GM12878 (cell line): ENCODE measurements at regions not wholly inside any gene's neighbourhood (a gene's known extent, or its start where the extent isn't known, plus 50 kb on each side); places are given as distances from the start of the nearest gene placed in this dataset.

Experiments
- ATAC-seq: fragments of 200-7000 bp; cut with Tn5 transposase; 3 replicates; pipeline ENCODE4 v1.9.1; 2020; ENCODE audit warnings: mild to moderate bottlenecking, moderate library complexity
- BruUV-seq: library from RNA; stranded (reverse); fragments of 400-500 nt; replicated peaks from 2 replicates; lab custom pipeline; 2021; lab: Mats Ljungman, UMichigan
- CTCF ChIA-PET: fragments of 300-600 bp; sonication (Branson Sonifier 250); formaldehyde crosslinking; extraction: SDS; loops from one replicate; lab custom pipeline; 2021; ENCODE audit warnings: inconsistent platforms; lab: Yijun Ruan, JAX
- POLR2A ChIA-PET: fragments of 350-600 bp; formaldehyde crosslinking; extraction: SDS; loops from one replicate; lab custom pipeline; 2021; ENCODE audit warnings: inconsistent platforms; lab: Charles Lee
- RAD21 ChIA-PET: fragments of 300-600 bp; sonication (Branson Sonifier 250); formaldehyde crosslinking; loops from one replicate; lab custom pipeline; 2023; ENCODE audit warnings: antibody characterized with exemption; ENCODE audit not compliant: unreplicated experiment; lab: Charles Lee
- SMC1A ChIA-PET: fragments of 300-600 bp; sonication (Branson Sonifier 250); formaldehyde crosslinking; loops from one replicate; lab custom pipeline; 2023; ENCODE audit not compliant: unreplicated experiment, uncharacterized antibody; lab: Charles Lee
- DNase-seq: peaks from one replicate; pipeline ENCODE4 v3.0.0-alpha.2; 2011; ENCODE audit warnings: low read depth, low spot score
- FAIRE-seq: peaks from 3 replicates; lab custom pipeline; 2011; peaks lifted over from hg19 to GRCh38; lab: Jason Lieb, UNC
- H2AFZ ChIP-seq: 2 replicates; pipeline ENCODE4 v1.6.0; 2011; ENCODE audit warnings: low read depth, low read length, control low read depth; ENCODE audit not compliant: control insufficient read depth
- H3K27ac ChIP-seq: 2 replicates; pipeline ENCODE4 v1.5.1; 2011; ENCODE audit warnings: control low read depth; ENCODE audit not compliant: control insufficient read depth, insufficient read depth
- H3K27me3 ChIP-seq, 2 experiments: replicated peaks in 1 of 2; 2 replicates each; pipeline versions ENCODE4 v1.6.0 to v1.6.1; 2011; ENCODE audit warnings: low read length in 1 of 2; ENCODE audit not compliant: control insufficient read depth in 2 of 2, insufficient read depth in 2 of 2
- H3K36me3 ChIP-seq, 2 experiments: 2 replicates each; pipeline ENCODE4 v1.5.1; 2011; ENCODE audit warnings: low read length in 1 of 2; ENCODE audit not compliant: control insufficient read depth in 2 of 2, insufficient read depth in 2 of 2
- H3K4me1 ChIP-seq: 2 replicates; pipeline ENCODE4 v1.6.1; 2011; ENCODE audit warnings: mild to moderate bottlenecking, low read length, moderate library complexity, mixed read lengths; ENCODE audit not compliant: control insufficient read depth, insufficient read depth
- H3K4me2 ChIP-seq: 2 replicates; pipeline ENCODE4 v1.6.0; 2011; ENCODE audit warnings: control low read depth; ENCODE audit not compliant: control insufficient read depth, insufficient read depth
- H3K4me3 ChIP-seq: fragments of 200-600 bp; sonication (generic); 2 replicates; pipeline ENCODE4 v1.5.1; 2016
- H3K79me2 ChIP-seq: 2 replicates; pipeline ENCODE4 v1.6.0; 2011; ENCODE audit warnings: low read length; ENCODE audit not compliant: control insufficient read depth, insufficient read depth
- H3K9ac ChIP-seq: 2 replicates; pipeline ENCODE4 v1.8.0; 2011; ENCODE audit warnings: low read length, control low read depth, mixed read lengths; ENCODE audit not compliant: control insufficient read depth, insufficient read depth
- H3K9me3 ChIP-seq: replicated peaks from 3 replicates; pipeline ENCODE4 v1.5.1; 2011; ENCODE audit warnings: mild to moderate bottlenecking, low read length; ENCODE audit not compliant: control insufficient read depth, insufficient read depth
- H4K20me1 ChIP-seq: 2 replicates; pipeline ENCODE4 v1.6.0; 2011; ENCODE audit not compliant: control insufficient read depth, insufficient read depth
- ATF3 ChIP-seq: IDR thresholded peaks from 2 replicates; pipeline ENCODE4 v1.6.1; 2011; ENCODE audit warnings: low read depth, mild to moderate bottlenecking, low read length, moderate library complexity, borderline replicate concordance; ENCODE audit errors: extremely low read depth
- BCL11A ChIP-seq: IDR thresholded peaks from 2 replicates; pipeline ENCODE4 v1.6.1; 2011; ENCODE audit warnings: low read depth, low read length
- PML ChIP-seq: IDR thresholded peaks from 2 replicates; pipeline ENCODE4 v1.6.1; 2012; ENCODE audit warnings: low read length, inconsistent platforms
- SMARCA5 ChIP-seq: fragments of 450-650 bp; IDR thresholded peaks from 2 replicates; pipeline ENCODE4 v1.6.1; 2017; ENCODE audit warnings: mild to moderate bottlenecking
- STAT1 ChIP-seq: fragments of 450-650 bp; conservative IDR thresholded peaks from 2 replicates; pipeline ENCODE4 v1.6.1; 2014; ENCODE audit warnings: antibody characterized with exemption, mild to moderate bottlenecking
- TCF12 ChIP-seq: IDR thresholded peaks from 2 replicates; pipeline ENCODE4 v1.6.1; 2011; ENCODE audit warnings: low read depth, mild to moderate bottlenecking, low read length
- YBX1 ChIP-seq: fragments of 450-650 bp; IDR thresholded peaks from 2 replicates; pipeline ENCODE4 v1.6.1; 2016; ENCODE audit warnings: antibody characterized with exemption
- ZNF274 ChIP-seq: IDR thresholded peaks from one replicate; pipeline ENCODE4 v1.8.0; 2011; ENCODE audit not compliant: insufficient read length, insufficient read depth
- ZNF622 ChIP-seq: fragments of 450-650 bp; IDR thresholded peaks from 2 replicates; pipeline ENCODE4 v1.6.1; 2017; ENCODE audit warnings: mild to moderate bottlenecking, inconsistent platforms
- ZNF687 ChIP-seq: fragments of 450-650 bp; IDR thresholded peaks from 2 replicates; pipeline ENCODE4 v1.6.1; 2017; ENCODE audit warnings: mild to moderate bottlenecking, moderate library complexity
- WGBS: methylation state at CpG from one replicate; pipeline ENCODE4 v1.1.6; 2016; ENCODE audit warnings: low lambda C conversion rate; ENCODE audit not compliant: insufficient replicate concordance, insufficient coverage; ENCODE audit errors: missing lambda C conversion rate; 5-methylcytosine and 5-hydroxymethylcytosine counted together
- in situ Hi-C: fragments of 300-500 bp; cut with MboI; formaldehyde crosslinking; loops from 9 replicates; pipeline ENCODE4 v1.14.3; 2018; ENCODE audit warnings: mixed read lengths
- intact Hi-C: fragments of 100-400 bp; cut with micrococcal nuclease; formaldehyde crosslinking; loops from one replicate; pipeline ENCODE4 v1.14.2; 2022; ENCODE audit not compliant: unreplicated experiment

- Histone ChIP-seq H4K20me1 (no peaks in the 10 kb centered on the region), H3K9me3 (no peaks in the 10 kb centered on the region), H2AFZ (no peak overlapping the region), H3K27me3 (no peaks in the 10 kb centered on the region; a peak in 1 of 4 replicates), H3K79me2 (no peaks in the 10 kb centered on the region), H3K4me2 (no peak overlapping the region), H3K4me3 (no peak overlapping the region), H3K9ac (no peak overlapping the region), H3K4me1 (no peaks in the 10 kb centered on the region), H3K36me3 (no peaks in the 10 kb centered on the region), H3K27ac (no peak overlapping the region)
- RAD21 ChIA-PET: no interaction called here
- TF ChIP-seq SMARCA5 (no peak), ATF3 (no peak)
- ATAC-seq: no peak
- BruUV-seq: no TSS peak
- SMC1A ChIA-PET: no interaction called here
- POLR2A ChIA-PET: no interaction called here
- WGBS: 0% methylated on average over 4 of the region's 4 CpGs
- intact Hi-C loops: no loop called here
- in situ Hi-C loops: no loop called here
- DNase-seq: no peak
- FAIRE-seq: no peak
- CTCF ChIA-PET: no interaction called here
Observed at GRCh38 chr9:107681988-107682387, 192.4 kb upstream of the KLF4 start.

- BruUV-seq: no TSS peak
- intact Hi-C loops: no loop called here
- WGBS: 29% methylated on average over 10 of the region's 10 CpGs
- DNase-seq (no peak), ATAC-seq (no peak), FAIRE-seq (no peak)
- no peaks in the 10 kb centered on the region for H3K4me1 ChIP-seq
- no peaks in the 10 kb centered on the region for H3K27me3 ChIP-seq
- H3K9me3 ChIP-seq: no peaks in the 10 kb centered on the region
- H3K79me2 ChIP-seq: no peaks in the 10 kb centered on the region
- ChIA-PET POLR2A (interaction anchor here (0.6 kb wide), 1 partner anchor 884 kb away, joined by 3 read pairs; no protein-coding TSS in a partner anchor), SMC1A (interaction anchor here (0.8 kb wide), 1 partner anchor 105 kb away, joined by 4 read pairs; no protein-coding TSS in a partner anchor), RAD21 (no interaction called here), CTCF (no interaction called here)
- H3K27ac ChIP-seq: no peak overlapping the region
- no peaks in the 10 kb centered on the region for H4K20me1 ChIP-seq
- H2AFZ ChIP-seq: no peak overlapping the region
- no peak overlapping the region for H3K4me3 ChIP-seq
- in situ Hi-C loops: no loop called here
- no peak overlapping the region for H3K4me2 ChIP-seq
- no peak overlapping the region for H3K9ac ChIP-seq
- no peaks in the 10 kb centered on the region for H3K36me3 ChIP-seq
- TF ChIP-seq STAT1 (no peak), BCL11A (no peak), ZNF687 (no peak), ZNF622 (no peak), PML (no peak), TCF12 (no peak), YBX1 (no peak), ZNF274 (no peak)
Observed at GRCh38 chr9:107675351-107676259, 186.0 kb upstream of the KLF4 start.
